NT2/D1 (cell line): ENCODE measurements at regions not wholly inside any gene's neighbourhood (a gene's known extent, or its start where the extent isn't known, plus 50 kb on each side); places are given as distances from the start of the nearest gene placed in this dataset.
"Not testable (repeated sequence)": the region's sequence is repeated elsewhere in the genome, so short reads cannot be mapped to it uniquely, and the experiment has no call there.

Experiments used
- DNase-seq: peaks from one replicate; pipeline ENCODE4 v3.0.0-alpha.2; 2011; ENCODE audit warnings: low read depth, low spot score
- H3K27me3 ChIP-seq: 2 replicates; pipeline ENCODE4 v1.6.0; 2011; ENCODE audit warnings: mild to moderate bottlenecking; ENCODE audit not compliant: insufficient read length, insufficient read depth
- H3K36me3 ChIP-seq: 2 replicates; pipeline ENCODE4 v1.6.1; 2011; ENCODE audit warnings: mild to moderate bottlenecking, low read length, mixed read lengths; ENCODE audit not compliant: insufficient read depth, insufficient read length
- H3K4me1 ChIP-seq: 2 replicates; pipeline ENCODE4 v1.5.1; 2011; ENCODE audit not compliant: insufficient read depth, insufficient read length
- H3K4me3 ChIP-seq: 2 replicates; pipeline ENCODE4 v1.5.1; 2011; ENCODE audit warnings: low read depth; ENCODE audit not compliant: insufficient read length
- H3K9ac ChIP-seq: 2 replicates; pipeline ENCODE4 v1.6.0; 2011; ENCODE audit warnings: low read depth; ENCODE audit not compliant: insufficient read length
- H3K9me3 ChIP-seq: 2 replicates; pipeline ENCODE4 v1.5.1; 2011; ENCODE audit warnings: mild to moderate bottlenecking, low read length; ENCODE audit not compliant: insufficient read depth
- SUZ12 ChIP-seq: IDR thresholded peaks from 2 replicates; pipeline ENCODE4 v1.6.1; 2011; ENCODE audit not compliant: insufficient read length, insufficient read depth; ENCODE audit errors: extremely low read depth
- YY1 ChIP-seq: IDR thresholded peaks from 2 replicates; pipeline ENCODE4 v1.6.1; 2011; ENCODE audit not compliant: insufficient read length, insufficient read depth
- ZNF274 ChIP-seq: IDR thresholded peaks from 2 replicates; pipeline ENCODE4 v1.6.1; 2011; ENCODE audit warnings: mild to moderate bottlenecking, low read depth, low read length

DNA sequence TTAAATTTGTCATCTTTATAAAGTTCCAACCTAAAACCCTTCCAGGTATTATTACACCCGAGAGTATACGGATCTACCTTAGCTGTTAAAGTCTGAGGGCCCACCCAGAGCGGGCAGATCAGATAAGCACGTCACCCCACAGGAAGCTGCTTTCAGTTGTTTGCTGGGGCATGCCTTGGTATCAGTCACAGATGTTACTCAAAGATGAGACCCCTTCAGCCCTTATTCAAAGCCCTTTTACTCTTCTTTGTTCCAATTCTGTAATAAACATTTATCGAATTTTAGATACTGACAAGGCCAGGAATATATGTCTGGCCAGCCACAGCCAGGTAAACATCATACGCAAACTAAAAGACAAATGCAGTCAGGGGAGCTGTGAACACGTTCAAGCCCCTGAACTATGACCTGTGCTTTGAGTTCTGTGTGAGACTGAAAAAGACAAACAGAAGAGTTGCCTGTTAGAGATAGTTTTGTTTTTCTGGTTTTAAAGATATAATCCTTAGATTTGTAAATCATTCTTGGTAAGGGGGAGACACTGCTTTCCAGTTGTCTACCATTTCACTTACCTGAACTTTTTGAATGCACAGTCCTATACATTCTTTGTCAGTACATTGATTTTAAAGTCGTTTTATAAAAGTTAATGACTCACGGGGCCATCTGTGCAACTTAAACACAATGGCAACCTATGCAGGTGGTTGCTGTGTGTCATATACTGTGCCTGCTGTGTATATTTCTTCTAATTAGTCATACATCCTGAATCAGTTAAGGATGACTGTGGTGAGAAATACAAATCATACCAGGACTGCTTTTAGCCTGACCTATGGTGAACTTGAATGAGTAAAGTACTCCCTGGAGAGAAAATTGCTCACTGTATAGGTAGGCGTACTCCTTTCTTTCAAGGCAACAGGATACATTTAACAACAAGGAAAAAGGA lies 100.5 kb upstream of the ITPRID2 start:
- H3K27me3 ChIP-seq, result no peaks in the 10 kb centered on the region
- no peak overlapping the region for H3K9ac ChIP-seq
- TF ChIP-seq ZNF274, result no peak
- TF ChIP-seq YY1, result no peak
- TF ChIP-seq SUZ12, result no peak
- H3K9me3 ChIP-seq, result 0 out of 2 replicates have a peak, but pooled peaks cover 8% of the 10 kb centered on the region
- H3K4me3 ChIP-seq, result no peak overlapping the region
- no peaks in the 10 kb centered on the region for H3K4me1 ChIP-seq
- H3K36me3 ChIP-seq, result no peaks in the 10 kb centered on the region
- DNase-seq, result no peak

DNA sequence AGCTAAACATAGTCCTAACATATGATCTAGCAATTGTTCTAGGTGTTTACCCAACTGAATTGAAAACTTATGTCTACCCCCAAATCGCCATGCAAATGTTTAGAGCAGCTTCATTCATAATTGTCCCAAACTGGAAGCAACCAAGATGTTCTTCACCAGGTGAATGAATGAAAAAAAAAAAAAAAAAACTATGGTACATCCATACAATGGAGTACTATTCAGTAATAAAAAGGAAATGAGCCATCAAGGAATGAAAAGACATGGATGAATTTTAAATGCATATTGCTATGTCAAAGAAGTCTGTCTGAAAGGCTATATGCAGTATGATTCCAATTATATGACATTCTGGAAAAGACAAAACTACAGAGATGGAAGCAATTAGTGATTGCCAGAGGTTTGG lies 98.6 kb upstream of the ITPRID2 start:
- Histone ChIP-seq H3K9me3 (0 out of 2 replicates have a peak, but pooled peaks cover 8% of the 10 kb centered on the region), H3K27me3 (no peaks in the 10 kb centered on the region), H3K9ac (no peak overlapping the region), H3K4me3 (no peak overlapping the region), H3K4me1 (no peaks in the 10 kb centered on the region), H3K36me3 (no peaks in the 10 kb centered on the region)
- no peak for TF ChIP-seq SUZ12
- no peak for TF ChIP-seq YY1
- no peak for TF ChIP-seq ZNF274
- no peak for DNase-seq

DNA sequence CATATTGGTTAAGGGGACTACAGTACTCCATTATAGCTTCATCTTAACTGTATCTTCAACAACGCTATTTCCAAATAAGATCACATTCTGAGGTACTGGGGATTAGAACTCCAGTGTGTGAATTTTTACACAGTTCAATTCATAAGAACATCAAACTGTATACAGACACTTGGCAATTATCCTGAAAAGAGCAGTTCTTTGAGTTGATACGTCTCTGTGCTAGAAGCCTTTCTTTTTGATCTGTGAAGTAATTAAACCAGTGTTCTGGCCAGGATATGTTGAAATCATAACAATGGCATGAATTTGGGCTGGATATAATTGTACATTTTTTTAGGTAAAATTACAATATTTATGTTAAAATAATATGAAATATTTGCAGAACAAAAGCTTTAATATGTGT lies 93.5 kb upstream of the ITPRID2 start:
- TF ChIP-seq YY1 (no peak), ZNF274 (no peak), SUZ12 (no peak)
- DNase-seq, result no peak
- no peaks in the 10 kb centered on the region for H3K27me3 ChIP-seq

GRCh38 chr2:181802300-181802699 lies 89.2 kb upstream of the ITPRID2 start:
- H3K4me1 ChIP-seq, H3K36me3 ChIP-seq, H3K4me3 ChIP-seq, H3K9ac ChIP-seq, H3K9me3 ChIP-seq, DNase-seq, H3K27me3 ChIP-seq: not testable (repeated sequence)

More for the DNA sequence above, 93.5 kb upstream of the ITPRID2 start:
- Histone ChIP-seq H3K36me3 (no peaks in the 10 kb centered on the region), H3K4me1 (no peaks in the 10 kb centered on the region), H3K4me3 (no peak overlapping the region), H3K9ac (no peak overlapping the region), H3K9me3 (0 out of 2 replicates have a peak, but pooled peaks cover 3% of the 10 kb centered on the region)

DNA sequence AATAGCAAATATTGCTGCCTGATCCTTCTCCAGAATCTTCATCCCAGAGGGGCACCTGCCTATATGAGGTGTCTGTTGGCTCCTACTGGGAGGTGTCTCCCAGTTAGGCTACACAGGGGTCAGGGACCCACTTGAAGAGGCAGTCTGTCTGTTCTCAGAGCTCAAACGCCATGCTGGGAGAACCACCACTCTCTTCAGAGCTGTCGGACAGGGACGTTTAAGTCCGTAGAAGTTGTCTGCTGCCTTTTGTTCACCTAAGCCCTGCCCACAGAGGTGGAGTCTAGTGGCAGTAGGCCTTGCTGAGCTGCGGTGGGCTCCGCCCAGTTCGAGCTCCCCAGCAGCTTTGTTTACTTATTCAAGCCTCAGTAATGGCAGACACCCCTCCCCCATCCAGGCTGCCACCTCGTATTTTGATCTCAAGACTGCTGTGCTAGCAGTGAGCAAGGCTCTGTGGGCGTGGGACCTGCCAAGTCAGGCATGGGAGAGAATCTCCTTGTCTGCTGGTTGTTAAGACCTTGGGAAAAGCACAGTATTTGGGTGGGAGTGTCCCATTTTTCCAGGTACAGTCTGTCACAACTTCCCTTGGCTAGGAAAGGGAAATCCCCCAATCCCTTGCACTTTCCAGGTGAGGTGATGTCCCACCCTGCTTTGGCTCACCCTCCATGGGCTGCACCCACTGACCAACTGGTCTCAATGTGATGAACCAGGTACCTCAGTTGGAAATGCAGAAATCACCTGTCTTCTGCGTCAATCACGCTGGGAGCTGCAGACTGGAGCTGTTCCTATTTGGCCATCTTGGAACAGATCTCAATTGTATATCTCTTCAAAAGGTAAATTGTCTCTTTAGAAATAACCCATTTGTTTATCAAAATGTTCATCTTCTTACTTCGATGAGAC lies 87.4 kb upstream of the ITPRID2 start:
- not testable (repeated sequence) for H3K9me3 ChIP-seq, H3K9ac ChIP-seq, H3K27me3 ChIP-seq, H3K4me1 ChIP-seq, H3K36me3 ChIP-seq, H3K4me3 ChIP-seq
- peak; percentile 90 for DNase-seq

- Histone ChIP-seq H3K9me3 (no peaks in the 10 kb centered on the region), H3K36me3 (no peaks in the 10 kb centered on the region), H3K4me3 (no peak overlapping the region), H3K27me3 (no peaks in the 10 kb centered on the region), H3K4me1 (no peaks in the 10 kb centered on the region), H3K9ac (no peak overlapping the region)
- no peak for DNase-seq
- TF ChIP-seq ZNF274 (no peak), YY1 (no peak), SUZ12 (no peak)
These were observed 86.1 kb upstream of the ITPRID2 start for GRCh38 chr2:181805228-181806038.

- H3K36me3 ChIP-seq, result no peaks in the 10 kb centered on the region
- no peaks in the 10 kb centered on the region for H3K9me3 ChIP-seq
- DNase-seq, result no peak
- H3K27me3 ChIP-seq, result no peaks in the 10 kb centered on the region
- H3K4me3 ChIP-seq, result no peak overlapping the region
- H3K9ac ChIP-seq, result no peak overlapping the region
- TF ChIP-seq SUZ12, result no peak
- no peak for TF ChIP-seq ZNF274
- no peak for TF ChIP-seq YY1
- H3K4me1 ChIP-seq, result no peaks in the 10 kb centered on the region
These were observed 85.5 kb upstream of the ITPRID2 start for GRCh38 chr2:181806039-181806392.
